HG03108 (cell line): ENCODE measurements at regions not wholly inside any gene's neighbourhood (a gene's known extent, or its start where the extent isn't known, plus 50 kb on each side); places are given as distances from the start of the nearest gene placed in this dataset.
A peak's percentile ranks its signal among the peaks of the same experiment; 100 is the strongest.
"Not testable (repeated sequence)": the region's sequence is repeated elsewhere in the genome, so short reads cannot be mapped to it uniquely, and the experiment has no call there.

Experiments used
- ATAC-seq: cut with Tn5 transposase; IDR thresholded peaks from one replicate; pipeline ENCODE4 v1.9.1; 2021; ENCODE audit warnings: moderate library complexity; ENCODE audit not compliant: unreplicated experiment

- no peak for ATAC-seq
Measured at GRCh38 chr2:2906091-2906490, 471.5 kb downstream of the EIPR1 start.

GRCh38 chr2:2904721-2905350 is 472.8 kb downstream of the EIPR1 start:
- no peak for ATAC-seq

GRCh38 chr2:2902547-2903281 is 474.9 kb downstream of the EIPR1 start:
- no peak for ATAC-seq

- peak; percentile 90 for ATAC-seq
Measured at GRCh38 chr2:2901384-2902345, 476.0 kb downstream of the EIPR1 start.

- no peak for ATAC-seq
Measured at GRCh38 chr2:2899826-2900225, 477.8 kb downstream of the EIPR1 start.

GRCh38 chr2:2898744-2899143 is 478.9 kb downstream of the EIPR1 start:
- no peak for ATAC-seq

GRCh38 chr2:2896643-2897042 is 481.0 kb downstream of the EIPR1 start:
- no peak for ATAC-seq

- no peak for ATAC-seq
Measured at GRCh38 chr2:2896011-2896410, 481.6 kb downstream of the EIPR1 start.

GRCh38 chr2:2894011-2894410 is 483.6 kb downstream of the EIPR1 start:
- not testable (repeated sequence) for ATAC-seq

GRCh38 chr2:2892892-2893291 is 484.7 kb downstream of the EIPR1 start:
- no peak for ATAC-seq

GRCh38 chr2:2892378-2892777 is 485.2 kb downstream of the EIPR1 start:
- no peak for ATAC-seq

GRCh38 chr2:2890901-2891300 is 486.7 kb downstream of the EIPR1 start:
- ATAC-seq: no peak

- no peak for ATAC-seq
Measured at GRCh38 chr2:2890246-2890645, 487.4 kb downstream of the EIPR1 start.

GRCh38 chr2:2889646-2890045 is 488.0 kb downstream of the EIPR1 start:
- ATAC-seq: no peak

GRCh38 chr2:2889141-2889540 is 488.5 kb downstream of the EIPR1 start:
- ATAC-seq: no peak

- no peak for ATAC-seq
Measured at GRCh38 chr2:2887772-2888387, 489.7 kb downstream of the EIPR1 start.

- ATAC-seq: no peak
Measured at GRCh38 chr2:2886922-2887321, 490.7 kb downstream of the EIPR1 start.

- no peak for ATAC-seq
Measured at GRCh38 chr2:2881499-2881898, 496.1 kb downstream of the EIPR1 start.

GRCh38 chr2:2880938-2881337 is 496.7 kb downstream of the EIPR1 start:
- ATAC-seq: no peak

GRCh38 chr2:2879781-2880180 is 497.8 kb downstream of the EIPR1 start:
- ATAC-seq: peak; percentile 100

GRCh38 chr2:2879071-2879470 is 498.5 kb downstream of the EIPR1 start:
- no peak for ATAC-seq
